ENCODE measurements at regions not wholly inside any gene's neighbourhood (a gene's known extent, or its start where the extent isn't known, plus 50 kb on each side); places are given as distances from the start of the nearest gene placed in this dataset.

DNA sequence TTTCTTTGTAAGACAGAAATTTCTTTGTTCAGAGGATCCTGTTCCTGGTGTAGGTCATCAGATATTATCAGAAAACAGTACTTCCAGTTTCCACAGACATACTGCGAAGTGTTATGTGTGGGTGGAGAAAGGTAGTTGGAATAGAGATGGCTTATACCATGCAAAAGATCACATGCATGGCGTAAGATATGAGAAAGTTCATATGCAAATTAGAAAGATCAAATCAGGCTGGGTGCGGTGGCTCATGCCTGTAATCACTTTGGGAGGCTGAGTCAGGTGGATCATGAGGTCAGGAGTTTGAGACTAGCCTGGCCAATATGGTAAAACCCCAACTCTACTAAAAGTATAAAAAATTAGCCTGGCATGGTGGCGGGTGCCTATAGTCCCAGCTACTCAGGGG is 65.2 kb upstream of the GLIS3 start:
- no peak for DNase-seq (ENCODE audit: low spot score)
- in situ Hi-C loops (cut with MboI; ENCODE audit: low pct_unique_long_range_greater_than_20kb, low sequenced_read_pairs, unreplicated experiment), result loop anchor here (25.0 kb wide), 1 partner anchor 1503 kb away; no protein-coding TSS in a partner anchor
- TF ChIP-seq CTCF (IDR thresholded peaks at IDR 0.05; ENCODE audit: extremely low read depth, insufficient read depth, missing control alignments), result no peak

- DNase-seq (ENCODE audit: low spot score), result no peak
- in situ Hi-C loops (cut with MboI; ENCODE audit: low pct_unique_long_range_greater_than_20kb, low sequenced_read_pairs, unreplicated experiment), result loop anchor here (25.0 kb wide), 1 partner anchor 1500 kb away; no protein-coding TSS in a partner anchor
- TF ChIP-seq CTCF (IDR thresholded peaks at IDR 0.05; ENCODE audit: extremely low read depth, insufficient read depth, missing control alignments), result no peak
These were observed 62.4 kb upstream of the GLIS3 start for GRCh38 chr9:4362281-4362680.

GRCh38 chr9:4359016-4359415 is 59.1 kb upstream of the GLIS3 start:
- in situ Hi-C loops (cut with MboI; ENCODE audit: low pct_unique_long_range_greater_than_20kb, low sequenced_read_pairs, unreplicated experiment), result loop anchor here (25.0 kb wide), 1 partner anchor 1497 kb away; no protein-coding TSS in a partner anchor
- DNase-seq (ENCODE audit: low spot score), result no peak
- TF ChIP-seq CTCF (IDR thresholded peaks at IDR 0.05; ENCODE audit: extremely low read depth, insufficient read depth, missing control alignments), result no peak

DNA sequence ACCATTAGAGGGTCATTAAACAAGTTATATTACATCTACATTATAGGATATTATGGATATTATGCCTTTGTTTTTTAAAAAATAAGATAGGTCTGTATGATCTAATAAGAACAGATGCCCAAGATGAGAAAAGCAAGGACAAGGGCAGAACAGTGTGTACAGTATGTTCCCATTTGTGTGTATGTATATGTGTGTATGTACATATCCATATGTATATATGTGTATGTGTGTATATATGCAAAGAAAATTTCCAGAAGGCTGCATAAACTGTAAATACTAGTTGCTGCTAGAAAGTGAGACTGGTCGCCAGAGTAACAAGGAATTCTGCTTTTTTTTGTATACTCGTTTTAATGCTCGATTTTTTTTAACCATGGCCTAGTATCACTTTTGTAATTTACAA is 58.1 kb upstream of the GLIS3 start:
- DNase-seq (ENCODE audit: low spot score), result no peak
- in situ Hi-C loops (cut with MboI; ENCODE audit: low pct_unique_long_range_greater_than_20kb, low sequenced_read_pairs, unreplicated experiment), result loop anchor here (25.0 kb wide), 1 partner anchor 1496 kb away; no protein-coding TSS in a partner anchor
- no peak for TF ChIP-seq CTCF (IDR thresholded peaks at IDR 0.05; ENCODE audit: extremely low read depth, insufficient read depth, missing control alignments)

DNA sequence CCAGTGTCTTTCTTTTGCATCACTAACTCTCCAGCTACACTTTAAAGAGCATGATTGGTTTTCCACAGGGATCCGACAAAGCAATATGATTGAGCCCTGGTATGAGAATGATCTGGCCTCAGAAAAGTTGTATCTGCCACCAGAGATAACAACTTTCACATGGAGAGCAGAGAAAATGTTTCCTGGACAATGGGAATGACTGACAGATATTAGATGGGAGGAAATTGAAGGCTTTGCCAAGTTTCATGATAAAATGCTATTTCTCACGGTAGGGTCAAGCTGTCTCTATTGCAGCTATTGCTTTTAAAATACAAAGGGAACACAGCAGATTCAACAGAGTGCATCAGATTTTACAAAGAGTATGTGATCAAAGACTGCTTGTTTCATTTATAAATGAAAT is 56.4 kb upstream of the GLIS3 start:
- in situ Hi-C loops (cut with MboI; ENCODE audit: low pct_unique_long_range_greater_than_20kb, low sequenced_read_pairs, unreplicated experiment), result loop anchor here (25.0 kb wide), 1 partner anchor 1494 kb away; no protein-coding TSS in a partner anchor

DNA sequence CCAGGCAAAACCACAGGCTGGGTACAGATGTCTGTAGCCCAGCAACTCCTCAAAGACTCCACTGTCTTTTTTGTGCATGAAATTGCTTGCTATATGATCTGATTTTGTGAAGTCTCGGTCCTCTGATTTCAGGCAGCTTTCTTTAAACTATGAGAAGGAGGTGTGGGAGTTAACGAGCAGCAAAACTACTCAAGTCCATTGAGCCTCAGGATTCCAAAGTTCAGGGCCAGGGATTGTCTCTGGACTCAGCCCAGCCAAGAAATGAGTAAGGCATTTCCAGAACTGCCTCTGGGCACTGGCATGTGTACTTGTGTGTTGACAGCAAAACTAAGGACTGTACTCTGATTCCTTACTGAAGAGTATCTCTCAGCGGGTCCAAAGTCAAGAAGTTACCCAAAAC is 53.4 kb upstream of the GLIS3 start:
- no peak for TF ChIP-seq CTCF (IDR thresholded peaks at IDR 0.05; ENCODE audit: extremely low read depth, insufficient read depth, missing control alignments)
- no peak for DNase-seq (ENCODE audit: low spot score)
- in situ Hi-C loops (cut with MboI; ENCODE audit: low pct_unique_long_range_greater_than_20kb, low sequenced_read_pairs, unreplicated experiment), result loop anchor here (25.0 kb wide), 1 partner anchor 1491 kb away; no protein-coding TSS in a partner anchor

More for the DNA sequence above, 56.4 kb upstream of the GLIS3 start:
- TF ChIP-seq CTCF (IDR thresholded peaks at IDR 0.05; ENCODE audit: extremely low read depth, insufficient read depth, missing control alignments), result no peak
- no peak for DNase-seq (ENCODE audit: low spot score)

Measured in GM13977 (cell line).